HG02870 (cell line): ENCODE measurements at regions not wholly inside any gene's neighbourhood (a gene's known extent, or its start where the extent isn't known, plus 50 kb on each side); places are given as distances from the start of the nearest gene placed in this dataset.
A peak's percentile ranks its signal among the peaks of the same experiment; 100 is the strongest.
"Not testable (repeated sequence)": the region's sequence is repeated elsewhere in the genome, so short reads cannot be mapped to it uniquely, and the experiment has no call there.

Source experiments
- ATAC-seq: cut with Tn5 transposase; IDR thresholded peaks from one replicate; pipeline ENCODE4 v1.9.1; 2021; ENCODE audit warnings: mild to moderate bottlenecking, moderate library complexity; ENCODE audit not compliant: unreplicated experiment

DNA sequence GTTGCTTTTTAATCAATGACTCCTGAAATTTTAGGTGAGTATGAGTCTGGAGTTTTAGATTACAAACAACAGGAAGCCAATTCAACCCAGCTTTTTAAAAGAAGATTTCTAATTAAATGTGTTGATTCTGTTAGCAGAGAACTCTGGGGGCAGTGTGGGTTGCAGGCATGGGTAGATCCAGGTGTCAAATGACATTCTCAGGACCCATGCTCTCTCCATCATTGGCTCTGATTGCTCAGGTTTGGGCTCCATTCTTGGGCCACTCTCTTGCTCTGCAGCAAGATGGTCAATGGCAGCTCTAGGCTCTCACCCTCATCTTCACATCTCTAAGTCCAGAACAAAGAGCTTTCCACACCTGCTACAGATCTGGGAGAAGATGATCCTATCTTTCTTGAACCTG, 463.7 kb downstream of the PREX1 start:
- no peak for ATAC-seq

DNA sequence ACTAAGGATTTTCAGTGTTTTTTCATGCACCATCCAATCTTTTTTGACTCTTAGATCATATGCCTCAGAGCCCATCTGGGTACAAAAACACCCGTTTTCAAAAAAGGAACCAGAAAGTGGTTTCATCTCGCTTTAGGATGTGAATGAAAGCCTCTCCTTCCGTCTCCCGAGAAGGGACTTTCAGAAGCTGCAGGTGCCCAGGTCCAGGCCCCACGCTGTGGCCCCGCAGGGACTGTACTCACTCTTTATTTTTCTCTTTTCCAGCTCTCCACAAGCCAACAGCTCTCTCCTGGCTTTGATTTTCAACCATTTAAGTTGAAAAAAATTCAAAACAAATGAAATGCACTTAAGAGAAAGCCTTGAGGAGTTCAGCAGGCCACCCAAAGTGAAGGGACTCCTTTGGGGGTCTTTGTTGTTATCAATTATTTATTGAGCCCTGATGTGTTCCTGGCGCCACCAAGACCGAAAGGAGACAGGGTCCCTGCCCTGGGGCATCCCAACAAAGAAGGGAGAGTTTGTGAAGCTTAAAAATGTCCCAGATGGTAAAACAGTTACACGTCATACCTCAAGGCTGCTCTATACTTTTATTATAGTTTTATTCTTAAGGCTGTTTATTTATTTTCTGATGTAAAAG, 467.3 kb downstream of the PREX1 start:
- no peak for ATAC-seq

DNA sequence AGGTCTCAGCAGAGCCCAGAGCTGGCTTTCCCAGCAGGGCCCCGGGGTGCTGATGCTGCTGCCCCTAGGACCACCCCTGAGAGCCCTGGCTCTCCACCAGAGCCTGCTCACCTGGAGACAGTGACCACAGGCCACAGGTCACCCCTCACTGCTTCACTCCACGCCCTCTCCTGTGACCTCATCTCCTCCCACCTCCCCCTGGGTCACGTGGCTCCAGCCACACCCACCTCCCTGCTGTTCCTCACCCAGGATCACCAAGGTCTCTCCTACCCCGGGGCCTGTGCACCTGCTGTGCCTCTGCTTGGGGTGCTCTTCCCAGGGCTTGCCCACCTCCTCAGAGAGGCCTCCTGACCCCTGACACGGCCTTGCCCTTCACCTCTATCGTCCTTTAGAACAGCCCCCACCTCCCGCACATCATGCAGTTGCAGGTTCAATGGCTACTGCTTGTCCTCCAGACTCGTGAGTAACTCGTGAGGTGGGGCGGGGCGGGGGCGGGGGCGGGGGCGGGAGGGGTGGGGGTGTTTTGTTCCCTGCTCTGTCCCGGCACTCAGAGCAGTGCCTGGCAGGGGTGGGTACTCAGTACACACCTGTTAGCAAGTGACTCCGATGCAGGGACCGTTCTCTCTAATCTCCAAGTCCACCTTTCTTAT, 468.0 kb downstream of the PREX1 start:
- ATAC-seq, result peak; percentile 73

DNA sequence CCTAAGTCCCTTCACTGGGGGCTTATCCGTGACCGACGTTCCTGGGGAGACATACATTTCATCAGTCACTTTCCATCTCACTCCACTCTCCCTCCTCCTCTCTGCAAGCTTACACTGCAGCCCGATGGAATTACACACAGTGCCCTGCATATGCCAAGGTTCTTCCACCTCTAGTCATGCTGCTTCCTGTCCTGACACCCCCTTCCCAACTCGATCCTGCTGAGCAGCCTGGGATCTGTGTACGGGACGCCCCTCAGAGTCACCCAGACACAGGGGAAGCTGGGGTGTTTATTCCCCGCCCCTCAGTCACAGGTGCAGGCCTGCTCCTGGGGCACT, 468.8 kb downstream of the PREX1 start:
- ATAC-seq, result not testable (repeated sequence)

DNA sequence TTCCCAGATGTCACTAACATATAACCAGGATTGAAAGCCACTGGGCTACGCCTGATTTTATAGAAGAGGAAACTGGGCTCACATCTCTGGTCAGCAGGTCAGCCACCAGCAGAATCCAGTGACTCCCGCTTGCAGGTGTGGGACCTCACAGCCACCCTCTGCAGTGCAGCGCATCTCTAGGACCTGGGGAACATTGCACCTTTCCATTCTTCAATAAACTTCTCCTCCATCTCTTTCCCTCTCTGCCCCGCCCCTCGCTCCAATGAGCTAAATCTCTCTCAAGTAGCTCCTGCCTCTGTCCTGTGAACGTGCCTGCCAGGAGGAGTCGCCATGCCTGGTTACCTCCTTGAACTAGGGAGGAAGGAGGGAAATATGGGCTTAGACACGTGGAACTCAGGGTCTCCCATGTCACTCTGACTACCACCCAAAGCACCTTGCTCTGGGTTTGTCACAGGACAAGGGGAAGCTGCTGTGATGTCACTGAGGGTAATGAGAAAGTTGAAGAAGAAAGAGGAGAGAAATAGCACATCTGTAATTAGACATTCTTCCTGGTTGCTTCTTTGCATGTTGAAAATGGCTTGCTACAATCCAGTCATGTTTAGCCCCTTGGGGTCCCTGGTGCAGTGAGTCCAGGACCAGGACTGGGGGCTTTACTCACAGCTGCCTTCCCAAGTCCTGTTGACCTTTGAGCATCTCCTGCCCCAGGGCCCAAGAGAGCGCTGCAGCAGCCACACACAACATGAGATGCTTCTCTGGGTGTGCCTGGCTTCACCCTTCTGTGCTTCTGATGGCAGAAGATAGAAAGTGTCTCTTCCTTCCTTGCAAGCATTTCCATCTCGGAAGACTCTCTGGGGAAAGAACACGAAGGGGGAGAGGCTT, 469.4 kb downstream of the PREX1 start:
- no peak for ATAC-seq

DNA sequence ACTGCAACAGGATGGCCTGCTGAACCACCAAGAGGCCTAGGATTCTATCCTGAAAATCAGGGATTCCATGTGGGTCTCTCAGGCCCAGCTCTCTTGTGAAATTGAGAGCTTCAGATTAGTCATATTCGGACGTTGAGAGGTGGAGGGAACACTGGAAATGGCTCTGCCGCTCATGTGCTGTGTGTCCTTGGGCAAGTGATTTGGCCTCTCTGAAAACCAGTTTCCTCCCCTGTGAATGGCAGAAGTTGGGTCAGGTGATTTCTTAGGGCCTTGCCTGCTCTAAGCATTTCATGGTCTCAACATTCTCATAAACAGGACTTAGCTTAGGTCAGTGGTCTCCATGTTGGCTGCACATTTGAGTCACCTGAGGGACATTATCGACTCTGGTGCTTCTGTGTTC, 470.1 kb downstream of the PREX1 start:
- ATAC-seq, result no peak

DNA sequence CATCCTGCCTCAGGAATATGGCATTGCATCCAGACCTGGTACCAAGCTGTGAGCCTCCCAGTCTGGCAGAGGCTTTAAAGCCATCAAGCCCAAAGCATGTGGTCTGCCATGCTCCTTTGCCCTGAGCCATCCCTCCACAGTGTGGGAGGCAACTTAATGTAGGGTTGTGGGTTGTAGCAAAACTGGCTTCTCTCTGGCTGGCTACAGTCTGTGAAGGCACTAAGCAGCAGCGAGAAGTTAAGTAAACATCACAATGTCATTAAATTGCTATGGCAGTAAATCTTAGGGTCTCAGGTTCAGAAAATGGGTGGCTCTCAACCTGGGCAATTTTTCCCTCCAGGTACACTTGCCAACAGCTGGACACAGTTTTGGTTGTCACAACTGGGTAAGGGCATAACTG, 472.9 kb downstream of the PREX1 start:
- ATAC-seq, result no peak

DNA sequence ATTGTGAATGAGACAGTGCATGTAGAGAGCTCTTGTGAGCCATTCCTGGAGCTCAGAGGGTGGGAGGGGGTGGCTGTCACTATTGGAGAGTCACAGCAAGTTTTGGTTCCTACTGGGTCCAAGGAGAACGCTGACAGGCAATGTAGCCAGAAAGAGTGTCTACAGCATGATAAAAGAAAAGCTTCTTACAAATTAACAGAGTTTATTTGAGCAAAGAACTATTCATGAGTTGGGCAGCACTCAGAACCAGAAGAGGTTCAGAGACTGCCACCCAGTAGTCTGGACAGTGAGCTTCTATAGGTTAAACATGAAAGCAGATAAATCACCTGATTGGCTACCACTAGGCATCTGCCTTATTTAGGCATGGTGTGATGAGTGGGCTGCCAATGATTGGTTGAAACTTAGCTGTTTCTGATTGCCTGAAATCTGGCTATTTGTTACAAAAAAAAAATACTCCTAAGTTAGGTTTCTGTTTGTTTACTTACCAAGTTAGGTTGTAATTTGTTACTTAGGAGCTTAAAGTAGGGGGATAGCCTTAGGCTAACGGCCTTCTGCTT, 473.4 kb downstream of the PREX1 start:
- ATAC-seq, result no peak

DNA sequence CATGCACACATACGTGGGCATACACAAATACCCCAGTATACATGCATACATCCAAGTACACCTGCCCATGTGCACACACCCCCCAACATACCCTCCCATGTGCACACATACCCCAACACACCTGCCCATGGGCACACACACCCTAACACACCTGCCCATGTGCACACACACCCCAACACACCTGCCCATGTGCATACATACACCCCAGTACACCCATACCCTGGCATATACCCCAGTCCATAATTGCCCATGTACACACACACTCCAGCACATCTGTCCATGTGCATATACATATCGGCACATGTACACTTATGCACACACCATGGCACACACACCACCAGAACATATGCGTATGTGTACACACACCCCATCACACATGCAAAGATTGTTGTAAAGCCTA, 475.2 kb downstream of the PREX1 start:
- no peak for ATAC-seq

DNA sequence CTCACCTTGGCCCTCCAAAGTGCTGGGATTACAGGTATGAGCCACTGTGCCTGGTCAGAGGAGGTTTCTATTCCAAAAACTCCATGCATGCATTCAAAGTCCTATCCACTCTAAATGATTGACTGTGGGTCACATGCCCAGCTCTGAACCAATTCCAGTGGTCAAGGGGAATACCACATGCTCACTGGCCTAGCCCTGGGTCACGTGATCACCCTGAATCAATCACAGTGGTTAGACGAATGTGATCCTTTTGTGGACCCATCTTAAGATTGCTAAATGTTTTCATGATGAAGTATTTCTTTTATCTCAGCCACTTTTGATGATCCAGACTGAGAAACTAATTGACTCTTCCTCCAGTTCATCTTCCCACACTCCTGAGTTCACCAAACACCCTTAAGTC, 475.8 kb downstream of the PREX1 start:
- no peak for ATAC-seq

DNA sequence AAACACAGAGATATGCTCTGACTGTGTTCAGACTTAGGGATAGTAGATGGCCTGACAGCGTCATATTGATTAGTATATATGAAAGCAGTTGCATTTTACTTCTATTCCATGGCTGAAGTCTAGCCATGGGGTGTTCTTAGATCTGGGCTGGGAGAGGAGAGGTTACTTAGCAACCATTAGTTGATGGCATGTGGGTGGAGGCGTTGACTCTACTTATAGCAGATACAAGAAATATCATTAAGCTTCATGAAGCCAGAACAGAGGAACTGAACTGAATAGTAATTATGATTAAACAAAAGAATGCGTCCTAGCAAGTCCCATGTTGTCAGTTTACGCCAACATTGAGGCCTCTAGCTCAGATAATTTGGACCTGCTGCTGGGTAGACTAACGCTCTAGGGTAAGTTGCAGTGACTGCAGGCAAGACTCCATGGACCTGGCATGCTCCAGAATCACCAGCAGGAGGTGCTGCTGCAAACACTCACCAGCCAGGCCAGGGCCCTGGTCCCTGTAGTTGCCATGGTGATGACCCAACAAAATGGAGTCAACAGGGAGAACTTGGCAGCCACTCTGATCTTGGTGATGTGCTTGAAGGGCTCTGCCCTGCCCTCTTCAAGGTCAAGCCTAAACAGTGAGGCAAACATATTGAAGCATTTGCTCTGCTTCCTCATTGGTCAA, 477.3 kb downstream of the PREX1 start:
- ATAC-seq, result no peak

DNA sequence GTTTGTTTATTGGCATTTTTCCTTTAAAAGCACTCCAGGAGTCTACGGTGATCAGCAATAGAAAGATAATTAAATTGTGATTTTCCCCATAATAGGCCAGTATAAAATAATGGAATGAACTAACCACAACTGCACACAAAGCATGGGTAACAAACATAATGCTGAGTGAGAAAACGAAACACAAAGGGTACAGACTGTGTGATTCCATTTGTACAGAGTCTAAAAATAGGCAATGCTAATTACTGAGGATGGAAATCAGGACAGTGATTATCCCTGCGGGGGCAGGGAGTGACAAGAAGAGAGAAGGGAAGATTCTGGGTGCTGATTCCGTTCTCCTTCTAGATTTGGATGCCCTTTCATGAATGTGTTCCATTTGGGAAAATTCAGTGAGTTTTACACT, 478.1 kb downstream of the PREX1 start:
- no peak for ATAC-seq

DNA sequence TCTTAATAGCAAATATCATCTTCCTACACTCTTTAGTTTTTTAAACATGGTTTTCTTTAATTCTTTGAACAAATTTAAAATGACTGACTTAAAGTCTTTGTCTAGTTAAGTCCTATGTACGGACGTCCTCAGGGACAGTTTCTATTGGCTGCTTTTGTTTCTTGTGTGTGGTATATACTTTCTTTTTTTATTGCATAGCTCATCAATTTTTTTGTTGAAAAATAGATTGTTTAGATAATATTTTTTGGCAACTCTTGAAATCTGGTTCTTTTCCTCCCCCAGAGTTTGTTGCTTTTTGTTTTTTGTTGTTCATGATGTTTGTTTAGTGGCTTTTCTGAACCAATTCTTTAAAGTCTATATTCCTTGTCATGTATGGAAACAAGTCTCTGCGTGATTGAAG, 479.8 kb downstream of the PREX1 start:
- no peak for ATAC-seq

DNA sequence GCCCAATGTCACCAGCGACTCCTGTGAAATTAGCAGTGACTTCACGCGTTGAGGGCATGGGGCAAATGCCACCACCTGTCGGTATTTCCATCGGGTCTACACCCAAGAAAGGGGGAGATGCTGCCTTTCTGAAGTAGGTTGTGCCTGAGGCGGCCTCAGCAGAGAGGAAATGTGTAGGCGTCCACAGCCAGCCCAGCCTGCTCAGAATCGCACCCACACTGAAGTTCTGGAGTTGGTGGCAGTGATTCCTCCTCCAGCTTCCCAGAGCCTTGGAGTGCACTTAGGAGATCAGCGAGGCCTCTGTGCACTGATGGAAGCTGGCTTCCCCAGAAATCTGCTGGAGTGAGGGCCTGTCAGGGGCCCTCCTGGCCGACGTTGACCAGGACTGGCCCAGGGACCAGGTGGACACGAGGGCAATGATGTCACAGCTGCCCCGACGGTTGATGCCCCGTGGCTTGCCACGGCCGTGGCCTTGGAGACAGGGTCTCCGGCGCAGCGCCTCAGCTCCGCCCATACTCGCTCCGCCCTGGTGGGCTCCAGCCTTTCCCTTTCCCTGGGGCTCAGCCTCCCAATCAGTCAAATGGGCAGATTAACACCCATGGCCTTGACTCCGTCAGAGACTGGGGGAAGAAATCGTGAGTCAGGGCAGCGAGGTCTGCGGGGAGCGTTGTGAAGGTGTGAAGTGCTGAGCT, 484.8 kb downstream of the PREX1 start:
- no peak for ATAC-seq

DNA sequence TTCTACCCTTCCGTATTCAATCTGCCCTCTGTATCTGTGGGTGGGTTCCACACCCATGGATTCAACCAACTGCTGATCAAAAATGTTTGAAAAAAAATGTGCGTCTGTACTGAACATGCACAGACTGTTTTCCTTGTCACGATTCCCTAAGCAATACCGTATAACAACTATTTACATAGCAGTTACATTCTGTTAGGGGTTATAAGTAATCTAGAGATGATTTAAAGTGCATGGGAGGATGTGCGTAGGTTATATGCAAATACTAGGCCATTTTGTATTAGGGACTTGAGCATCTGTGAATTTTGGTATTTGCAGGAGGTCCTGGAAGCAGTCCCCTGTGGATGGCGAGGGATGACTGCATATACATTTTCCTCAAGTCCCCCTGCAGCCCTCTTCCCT, 486.9 kb downstream of the PREX1 start:
- ATAC-seq, result no peak

DNA sequence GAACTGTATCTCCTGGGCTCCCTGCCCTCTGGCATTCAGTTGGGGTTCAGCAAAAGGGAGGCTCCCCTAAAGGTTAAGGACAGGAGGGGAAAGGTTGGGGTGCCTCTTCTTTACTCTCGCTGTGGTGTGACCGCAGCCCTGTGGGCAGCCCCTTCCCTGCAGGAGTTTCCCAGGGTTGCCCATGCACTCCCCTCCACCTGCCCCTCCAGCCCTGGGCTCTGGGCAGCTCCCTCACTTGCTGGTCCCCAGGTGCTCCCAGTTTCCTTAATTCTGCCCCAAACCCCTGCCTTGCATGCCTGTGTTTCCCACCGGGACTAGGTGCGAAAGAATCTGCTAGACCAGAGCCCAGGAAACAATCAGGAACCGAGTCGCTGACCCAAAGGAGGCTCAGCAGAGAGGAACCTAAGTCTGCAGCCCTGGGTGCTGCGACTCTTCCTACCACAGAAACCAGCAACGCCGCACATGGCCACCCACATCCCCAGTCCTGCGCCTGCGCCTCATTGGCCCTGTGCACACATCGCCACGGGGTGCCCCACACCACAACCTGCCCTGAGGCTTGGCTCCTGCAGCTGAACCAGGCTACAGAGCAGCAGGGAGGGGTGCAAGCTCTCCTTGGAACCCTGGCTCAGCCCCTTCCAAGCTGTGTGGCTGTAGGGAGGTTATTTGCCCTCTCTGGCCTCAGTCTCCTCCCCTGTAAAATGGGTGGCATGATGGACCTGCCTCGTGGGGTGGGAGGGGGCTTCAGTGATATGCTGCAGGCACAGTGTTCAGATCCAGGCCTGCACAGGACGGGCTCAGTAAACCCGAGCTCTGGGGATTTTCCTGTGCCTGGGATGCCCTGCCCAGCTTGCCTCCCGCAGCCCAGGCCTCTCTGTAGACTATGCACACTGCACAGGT, 487.6 kb downstream of the PREX1 start:
- no peak for ATAC-seq

DNA sequence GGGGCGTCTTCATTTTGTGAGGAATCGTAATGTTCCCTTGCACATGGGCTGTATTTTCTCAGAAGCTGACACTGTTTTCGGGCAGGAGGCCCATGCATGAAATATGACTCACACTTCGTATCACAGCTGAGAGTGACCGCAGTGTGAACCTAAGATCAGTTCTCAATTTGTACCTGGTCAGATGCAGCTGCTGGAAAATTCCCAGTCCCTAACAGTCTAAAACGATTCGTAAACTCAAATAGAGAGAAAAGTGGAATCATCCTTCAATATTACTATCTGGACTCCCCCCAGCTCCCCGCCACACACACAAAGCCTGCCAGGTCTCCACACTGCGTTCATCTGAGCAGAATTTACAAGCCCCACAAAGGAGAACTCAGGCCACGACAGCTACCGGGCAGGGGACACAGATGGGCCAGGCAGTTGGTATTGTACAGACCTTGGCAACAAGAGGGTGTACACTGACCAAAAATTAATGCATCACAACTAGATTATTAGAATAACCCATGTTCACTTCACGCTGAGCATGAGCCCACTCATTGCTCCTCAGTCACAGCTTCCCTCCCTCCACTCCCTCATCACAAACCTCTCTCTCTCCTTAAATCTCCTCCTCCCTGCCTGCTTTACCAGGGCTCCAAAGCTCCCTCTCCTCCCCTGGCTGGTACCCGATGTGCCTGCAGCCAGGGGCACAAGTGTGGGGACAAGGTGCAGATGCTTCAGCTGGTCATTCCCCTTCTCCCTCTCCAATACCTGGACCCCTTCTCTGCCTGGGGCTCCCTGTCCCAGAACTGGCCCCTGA, 488.4 kb downstream of the PREX1 start:
- ATAC-seq, result no peak

DNA sequence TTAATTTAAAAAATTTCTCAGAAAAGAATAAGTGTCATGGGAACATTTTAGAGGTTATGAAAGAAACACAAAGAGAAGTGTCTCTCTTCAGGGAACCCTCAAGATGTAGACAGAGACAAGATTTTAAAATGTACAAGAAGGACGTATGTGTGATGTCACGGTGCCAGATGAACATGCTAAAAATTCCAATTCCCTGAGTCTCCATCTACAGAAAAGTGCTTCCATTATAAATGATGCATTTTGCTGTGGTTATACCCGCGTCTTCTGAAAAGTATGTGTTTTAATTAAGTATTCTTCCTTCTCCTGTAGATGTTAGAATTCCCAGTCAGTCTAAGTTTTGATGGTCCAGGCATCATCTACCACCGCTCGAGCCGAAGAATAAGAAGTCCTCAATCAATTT, 489.1 kb downstream of the PREX1 start:
- no peak for ATAC-seq

DNA sequence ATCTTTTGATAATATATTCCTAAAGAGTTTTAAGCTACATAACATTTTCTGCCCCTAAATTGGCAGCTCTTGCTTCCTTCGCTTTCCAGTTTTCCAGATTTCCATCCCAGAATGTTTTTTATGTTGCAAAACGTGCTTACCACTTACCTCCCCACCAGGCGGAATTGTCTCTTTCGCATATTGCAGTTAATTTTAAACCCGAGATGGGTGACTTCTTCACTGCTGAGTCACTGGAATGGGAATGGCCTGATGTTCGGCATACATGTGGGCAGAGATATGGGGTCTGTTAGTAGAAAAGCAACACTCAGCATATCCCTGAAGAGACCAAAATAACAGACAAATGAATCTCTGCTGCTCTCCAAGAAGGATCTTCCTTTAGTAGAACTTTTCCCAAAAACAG, 491.2 kb downstream of the PREX1 start:
- no peak for ATAC-seq
